ENCODE measurements at regions not wholly inside any gene's neighbourhood (a gene's known extent, or its start where the extent isn't known, plus 50 kb on each side); places are given as distances from the start of the nearest gene placed in this dataset.

- no peak for TF ChIP-seq CTCF (IDR thresholded peaks at IDR 0.05)
- no peak for TF ChIP-seq POLR2AphosphoS5 (IDR thresholded peaks at IDR 0.05; ENCODE audit: low read depth, low read length)
- no peak for TF ChIP-seq REST (IDR thresholded peaks at IDR 0.05; ENCODE audit: insufficient read depth in 1 of 2, low read depth in 2 of 2, low read length in 1 of 2)
Measured at GRCh38 chr7:137172105-137172590, 171.4 kb downstream of the PTN start.

Data from Panc1 (cell line).